Erythroblast (primary cell): ENCODE measurements at regions not wholly inside any gene's neighbourhood (a gene's known extent, or its start where the extent isn't known, plus 50 kb on each side); places are given as distances from the start of the nearest gene placed in this dataset.

ENCODE experiments used
- GATA1 ChIP-seq: IDR thresholded peaks from 2 replicates; pipeline ENCODE4 v1.6.1; 2011; ENCODE audit warnings: low read depth, mild to moderate bottlenecking, control low read depth, low read length, moderate library complexity
- POLR2A ChIP-seq: IDR thresholded peaks from 2 replicates; pipeline ENCODE4 v1.6.1; 2011; ENCODE audit warnings: mild to moderate bottlenecking, low read length

- TF ChIP-seq POLR2A = no peak
- TF ChIP-seq GATA1 = no peak
Observed at GRCh38 chr10:131475803-131476202, 164.3 kb upstream of the TCERG1L start.
